ENCODE measurements at regions not wholly inside any gene's neighbourhood (a gene's known extent, or its start where the extent isn't known, plus 50 kb on each side); places are given as distances from the start of the nearest gene placed in this dataset.

DNA sequence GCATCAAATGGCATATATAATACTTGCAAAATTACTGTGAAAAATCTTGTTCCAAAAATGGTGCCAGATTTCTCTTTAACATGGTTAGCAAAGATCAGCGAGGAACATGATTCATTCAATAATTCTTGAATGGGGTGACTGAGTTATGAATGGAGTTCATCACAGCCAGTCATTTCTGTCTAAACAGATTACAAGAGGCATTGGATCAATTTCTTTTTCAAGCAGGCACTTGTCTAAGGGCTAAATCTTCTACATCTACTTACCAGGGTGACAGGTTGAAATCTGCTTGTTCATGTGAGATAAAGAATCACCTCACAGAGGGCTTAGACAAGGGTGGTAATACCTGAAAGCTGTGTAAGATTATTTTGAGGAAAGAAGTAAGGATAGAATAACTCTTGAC, 247.7 kb downstream of the ATP23 start:
- Mint-ChIP-seq H3K27ac (no peak overlapping the region), H3K27me3 (peaks cover 3% of the 10 kb centered on the region), H3K4me1 (peaks cover 7% of the 10 kb centered on the region), H3K4me3 (no peak overlapping the region), H3K9me3 (ENCODE audit: insufficient read depth) (peaks cover 8% of the 10 kb centered on the region)
- ChIA-PET CTCF (no interaction called here), POLR2A (no interaction called here)
- Histone ChIP-seq H3K36me3 (replicated peaks in 1 of 2; ENCODE audit: control extremely low read depth in 1 of 2, control insufficient read depth in 1 of 2, extremely low read depth in 1 of 2, insufficient read depth in 2 of 2, low read length in 1 of 2) (no peaks in the 10 kb centered on the region), H2AFZ (ENCODE audit: insufficient read depth, low read depth, low read length, poor library complexity, severe bottlenecking) (no peak overlapping the region), H4K20me1 (ENCODE audit: control insufficient read depth, insufficient read depth, low read length, poor library complexity, severe bottlenecking) (no peaks in the 10 kb centered on the region), H3K4me2 (replicated peaks; ENCODE audit: low read depth, low read length, poor library complexity, severe bottlenecking) (no peak overlapping the region), H3K27ac (ENCODE audit: low read length in 2 of 2) (no peak overlapping the region), H3K79me2 (ENCODE audit: control insufficient read depth, insufficient read depth, low read length) (no peaks in the 10 kb centered on the region), H3K9me3 (ENCODE audit: control extremely low read depth in 1 of 3, control insufficient read depth in 2 of 3, insufficient read depth in 1 of 3, low read length in 2 of 3) (peaks cover 7 to 20% (median 17%) of the 10 kb centered on the region in 3 donors), H3K27me3 (replicated peaks in 1 of 4; ENCODE audit: control extremely low read depth in 1 of 4, control insufficient read depth in 3 of 4, insufficient read depth in 4 of 4, low read length in 3 of 4) (no peaks in the 10 kb centered on the region), H3K4me1 (ENCODE audit: control insufficient read depth in 2 of 2, insufficient read depth in 2 of 2, low read length in 2 of 2) (peaks cover 0 to 5% of the 10 kb centered on the region in 2 donors), H3K4me3 (ENCODE audit: control extremely low read depth in 1 of 5, extremely low read depth in 1 of 5, insufficient read depth in 1 of 5, low read depth in 2 of 5, low read length in 4 of 5) (no peak overlapping the region), H3K9ac (ENCODE audit: low read length) (no peak overlapping the region)
- intact Hi-C loops (cut with micrococcal nuclease): no loop called here
- TF ChIP-seq EZH2 (IDR thresholded peaks at IDR 0.05; ENCODE audit: borderline replicate concordance, insufficient read depth, low read depth, low read length, poor library complexity, severe bottlenecking): no peak
- TF ChIP-seq, protein P1, sequence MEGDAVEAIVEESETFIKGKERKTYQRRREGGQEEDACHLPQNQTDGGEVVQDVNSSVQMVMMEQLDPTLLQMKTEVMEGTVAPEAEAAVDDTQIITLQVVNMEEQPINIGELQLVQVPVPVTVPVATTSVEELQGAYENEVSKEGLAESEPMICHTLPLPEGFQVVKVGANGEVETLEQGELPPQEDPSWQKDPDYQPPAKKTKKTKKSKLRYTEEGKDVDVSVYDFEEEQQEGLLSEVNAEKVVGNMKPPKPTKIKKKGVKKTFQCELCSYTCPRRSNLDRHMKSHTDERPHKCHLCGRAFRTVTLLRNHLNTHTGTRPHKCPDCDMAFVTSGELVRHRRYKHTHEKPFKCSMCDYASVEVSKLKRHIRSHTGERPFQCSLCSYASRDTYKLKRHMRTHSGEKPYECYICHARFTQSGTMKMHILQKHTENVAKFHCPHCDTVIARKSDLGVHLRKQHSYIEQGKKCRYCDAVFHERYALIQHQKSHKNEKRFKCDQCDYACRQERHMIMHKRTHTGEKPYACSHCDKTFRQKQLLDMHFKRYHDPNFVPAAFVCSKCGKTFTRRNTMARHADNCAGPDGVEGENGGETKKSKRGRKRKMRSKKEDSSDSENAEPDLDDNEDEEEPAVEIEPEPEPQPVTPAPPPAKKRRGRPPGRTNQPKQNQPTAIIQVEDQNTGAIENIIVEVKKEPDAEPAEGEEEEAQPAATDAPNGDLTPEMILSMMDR (IDR thresholded peaks at IDR 0.05): no peak
- ATAC-seq (ENCODE audit: low read depth): no peak
- DNase-seq: no peak
- WGBS (ENCODE audit: insufficient coverage): no CpG with 5 or more reads among the region's 1 CpG

DNA sequence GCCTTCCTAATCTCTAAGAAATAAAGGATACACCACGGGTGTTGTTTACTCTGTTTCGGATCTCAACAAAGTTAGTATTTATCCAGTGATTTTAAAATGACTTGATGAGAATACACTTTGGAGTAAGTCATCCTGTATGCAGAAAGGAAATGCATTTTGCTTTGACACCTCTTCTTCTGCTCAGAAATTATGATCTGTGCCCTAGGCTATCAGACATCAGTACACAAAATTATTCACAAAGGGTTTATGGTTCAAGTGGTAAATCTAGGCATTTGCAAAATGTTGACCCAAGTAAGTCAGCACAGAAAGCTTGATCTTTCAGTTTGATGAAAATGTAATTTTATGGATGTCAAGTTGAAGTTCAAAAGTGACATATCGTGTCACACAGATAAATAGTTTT, 248.5 kb downstream of the ATP23 start:
- intact Hi-C loops (cut with micrococcal nuclease): no loop called here

More for the DNA sequence above, 248.5 kb downstream of the ATP23 start:
- ATAC-seq (ENCODE audit: low read depth): no peak
- no peak overlapping the region for H3K4me3 ChIP-seq (ENCODE audit: control extremely low read depth in 1 of 5, extremely low read depth in 1 of 5, insufficient read depth in 1 of 5, low read depth in 2 of 5, low read length in 4 of 5)
- H3K9me3 ChIP-seq (ENCODE audit: control extremely low read depth in 1 of 3, control insufficient read depth in 2 of 3, insufficient read depth in 1 of 3, low read length in 2 of 3): peaks cover 4 to 22% (median 19%) of the 10 kb centered on the region in 3 donors
- no peak overlapping the region for H2AFZ ChIP-seq (ENCODE audit: insufficient read depth, low read depth, low read length, poor library complexity, severe bottlenecking)
- H3K4me1 ChIP-seq (ENCODE audit: control insufficient read depth in 2 of 2, insufficient read depth in 2 of 2, low read length in 2 of 2): peaks cover 0 to 5% of the 10 kb centered on the region in 2 donors
- no peaks in the 10 kb centered on the region for H3K36me3 ChIP-seq (replicated peaks in 1 of 2; ENCODE audit: control extremely low read depth in 1 of 2, control insufficient read depth in 1 of 2, extremely low read depth in 1 of 2, insufficient read depth in 2 of 2, low read length in 1 of 2)
- no CpG with 5 or more reads among the region's 3 CpGs for WGBS (ENCODE audit: insufficient coverage)
- H3K27ac Mint-ChIP-seq: no peak overlapping the region
- H3K27me3 Mint-ChIP-seq: peaks cover 3% of the 10 kb centered on the region
- H3K4me1 Mint-ChIP-seq: peaks cover 7% of the 10 kb centered on the region
- H3K79me2 ChIP-seq (ENCODE audit: control insufficient read depth, insufficient read depth, low read length): no peaks in the 10 kb centered on the region
- no peak for TF ChIP-seq EZH2 (IDR thresholded peaks at IDR 0.05; ENCODE audit: borderline replicate concordance, insufficient read depth, low read depth, low read length, poor library complexity, severe bottlenecking)
- TF ChIP-seq, protein P1 (IDR thresholded peaks at IDR 0.05): no peak
- no peak overlapping the region for H3K4me3 Mint-ChIP-seq
- ChIA-PET CTCF (no interaction called here), POLR2A (no interaction called here)
- H3K9me3 Mint-ChIP-seq (ENCODE audit: insufficient read depth): peaks cover 8% of the 10 kb centered on the region
- H3K27me3 ChIP-seq (replicated peaks in 1 of 4; ENCODE audit: control extremely low read depth in 1 of 4, control insufficient read depth in 3 of 4, insufficient read depth in 4 of 4, low read length in 3 of 4): no peaks in the 10 kb centered on the region
- H4K20me1 ChIP-seq (ENCODE audit: control insufficient read depth, insufficient read depth, low read length, poor library complexity, severe bottlenecking): no peaks in the 10 kb centered on the region
- no peak for DNase-seq
- H3K9ac ChIP-seq (ENCODE audit: low read length): no peak overlapping the region
- no peak overlapping the region for H3K4me2 ChIP-seq (replicated peaks; ENCODE audit: low read depth, low read length, poor library complexity, severe bottlenecking)
- no peak overlapping the region for H3K27ac ChIP-seq (ENCODE audit: low read length in 2 of 2)

All from B cell (primary cell).